HCT116 (cell line): ENCODE measurements at regions not wholly inside any gene's neighbourhood (a gene's known extent, or its start where the extent isn't known, plus 50 kb on each side); places are given as distances from the start of the nearest gene placed in this dataset.

Experiments used
- ATAC-seq: fragments of 200-7000 bp; cut with Tn5 transposase; 2 replicates; pipeline ENCODE4 v1.9.1; 2020; ENCODE audit warnings: mild to moderate bottlenecking, moderate library complexity
- BruUV-seq: library from RNA; stranded (reverse); fragments of 400-500 nt; replicated peaks from 2 replicates; lab custom pipeline; 2021; lab: Mats Ljungman, UMichigan
- CTCF ChIA-PET: fragments of 300-600 bp; sonication (Branson Sonifier 250); formaldehyde crosslinking; loops from one replicate; lab custom pipeline; 2021; ENCODE audit warnings: antibody characterized with exemption; lab: Charles Lee
- POLR2A ChIA-PET: fragments of 300-600, 350-600 bp; sonication (Branson Sonifier 250); formaldehyde crosslinking; loops from one replicate; lab custom pipeline; 2021; ENCODE audit warnings: antibody characterized with exemption; lab: Charles Lee
- RAD21 ChIA-PET, 2 experiments: fragments of 300-600 bp; sonication (Branson Sonifier 250); formaldehyde crosslinking; loops; one replicate each; lab custom pipeline; 2023; ENCODE audit warnings: low total read pairs in 2 of 2; ENCODE audit not compliant: uncharacterized antibody in 2 of 2, unreplicated experiment in 2 of 2, low non-redundant PET in 1 of 2; lab: Charles Lee
- DNase-seq: peaks from one replicate; pipeline ENCODE4 v3.0.0-alpha.2; 2010; ENCODE audit warnings: low read depth, low spot score
- H2AFZ ChIP-seq: fragments of 200-600 bp; shearing (Covaris generic), sonication (generic); 2 replicates; pipeline ENCODE4 v1.6.1; 2017; ENCODE audit warnings: low read depth, mixed run types, mixed read lengths, antibody characterized with exemption, low read length; ENCODE audit not compliant: poor library complexity, severe bottlenecking
- H3K27ac ChIP-seq: 2 replicates; pipeline ENCODE4 v1.5.1; 2012; ENCODE audit warnings: low read depth, low read length
- H3K27me3 ChIP-seq: fragments of 200-600 bp; sonication (generic); 2 replicates; pipeline ENCODE4 v1.6.1; 2016; ENCODE audit warnings: mixed run types, low read length, mixed read lengths; ENCODE audit not compliant: insufficient read depth
- H3K36me3 ChIP-seq, 2 experiments: fragments of 200-500 bp in 1 of 2; fragments of 200-600 bp in 1 of 2; sonication (Bioruptor generic) in 1 of 2; sonication (generic) in 1 of 2; 2 replicates each; pipeline versions ENCODE4 v1.5.1 to v1.6.1; 2014 to 2016; ENCODE audit warnings: low read length in 2 of 2, inconsistent platforms in 1 of 2, mixed read lengths in 1 of 2, mixed run types in 1 of 2; ENCODE audit not compliant: insufficient read depth in 2 of 2, control insufficient read depth in 1 of 2
- H3K4me1 ChIP-seq, 2 experiments: fragments of 200-600 bp in 1 of 2; sonication (generic) in 1 of 2; 2 replicates each; pipeline versions ENCODE4 v1.5.1 to v1.6.1; 2012 to 2017; ENCODE audit warnings: low read length in 2 of 2, inconsistent platforms in 1 of 2, mild to moderate bottlenecking in 1 of 2, mixed read lengths in 1 of 2, mixed run types in 1 of 2, moderate library complexity in 1 of 2; ENCODE audit not compliant: insufficient read depth in 2 of 2, control insufficient read depth in 1 of 2
- H3K4me2 ChIP-seq: fragments of 200-600 bp; sonication (generic); 2 replicates; pipeline ENCODE4 v1.6.1; 2017; ENCODE audit warnings: mixed run types, low read length, mixed read lengths
- H3K4me3 ChIP-seq, 2 experiments: fragments of 200-600 bp in 1 of 2; sonication (generic) in 1 of 2; replicated peaks in 1 of 2; 2 replicates each; pipeline ENCODE4 v1.5.1; 2011 to 2016; ENCODE audit warnings: low read length in 2 of 2, control low read depth in 1 of 2, low read depth in 1 of 2, mild to moderate bottlenecking in 1 of 2, mixed read lengths in 1 of 2, mixed run types in 1 of 2
- H3K79me2 ChIP-seq: fragments of 200-600 bp; sonication (generic); 2 replicates; pipeline ENCODE4 v1.6.1; 2017; ENCODE audit warnings: mild to moderate bottlenecking, mixed run types, low read length, moderate library complexity, mixed read lengths; ENCODE audit not compliant: insufficient read depth
- H3K9ac ChIP-seq: fragments of 200-600 bp; sonication (generic); 2 replicates; pipeline ENCODE4 v1.6.1; 2016; ENCODE audit warnings: low read length, mixed read lengths
- H3K9me2 ChIP-seq: fragments of 200-600 bp; sonication (generic), shearing (Covaris generic); 2 replicates; pipeline ENCODE4 v1.6.1; 2017; ENCODE audit warnings: mixed run types, mild to moderate bottlenecking, moderate library complexity; ENCODE audit not compliant: insufficient read depth
- H3K9me3 ChIP-seq, 2 experiments: fragments of 200-500 bp in 1 of 2; fragments of 200-600 bp in 1 of 2; sonication (Bioruptor generic) in 1 of 2; sonication (generic) in 1 of 2; 2 replicates each; pipeline ENCODE4 v1.6.1; 2014 to 2017; ENCODE audit warnings: low read length in 2 of 2, mixed read lengths in 2 of 2, inconsistent platforms in 1 of 2, low read depth in 1 of 2, mild to moderate bottlenecking in 1 of 2, mixed run types in 1 of 2, moderate library complexity in 1 of 2; ENCODE audit not compliant: control insufficient read depth in 1 of 2, insufficient read depth in 1 of 2
- H4K20me1 ChIP-seq: fragments of 200-600 bp; sonication (generic), shearing (Covaris generic); 2 replicates; pipeline ENCODE4 v1.6.1; 2017; ENCODE audit warnings: mixed run types, mild to moderate bottlenecking, moderate library complexity; ENCODE audit not compliant: insufficient read depth
- CBX3 ChIP-seq: IDR thresholded peaks from 2 replicates; pipeline ENCODE4 v1.6.1; 2012; ENCODE audit warnings: low read depth
- EGR1 ChIP-seq: IDR thresholded peaks from 2 replicates; pipeline ENCODE4 v1.6.1; 2012; ENCODE audit warnings: low read depth
- ELF1 ChIP-seq: IDR thresholded peaks from 2 replicates; pipeline ENCODE4 v1.6.1; 2012; ENCODE audit warnings: low read depth, borderline replicate concordance
- JUND ChIP-seq: IDR thresholded peaks from 2 replicates; pipeline ENCODE4 v1.6.1; 2012
- POLR2A ChIP-seq: IDR thresholded peaks from 2 replicates; pipeline ENCODE4 v1.7.0; 2011; ENCODE audit warnings: borderline replicate concordance; ENCODE audit not compliant: insufficient read depth, insufficient read length; ENCODE audit errors: extremely low read depth
- POLR2AphosphoS5 ChIP-seq: IDR thresholded peaks from 2 replicates; pipeline ENCODE4 v1.6.1; 2011; ENCODE audit warnings: mild to moderate bottlenecking, low read depth, low read length, moderate library complexity
- ZBTB33 ChIP-seq: IDR thresholded peaks from 2 replicates; pipeline ENCODE4 v1.6.1; 2011; ENCODE audit warnings: mild to moderate bottlenecking, low read length, moderate library complexity; ENCODE audit not compliant: insufficient replicate concordance; ENCODE audit errors: extremely low read depth
- ZNF274 ChIP-seq: fragments of 200-500 bp; sonication (Bioruptor generic); IDR thresholded peaks from 2 replicates; pipeline ENCODE4 v1.6.1; 2014; ENCODE audit warnings: mild to moderate bottlenecking, low read depth, low read length, inconsistent platforms
- intact Hi-C: fragments of 100-400 bp; cut with micrococcal nuclease; formaldehyde crosslinking; loops from 2 replicates; pipeline ENCODE4 v1.10.0; 2022
- TF ChIP-seq, protein P1 (sequence below), 3 experiments: fragments of 200-600 bp in 1 of 3; sonication (generic) in 1 of 3; IDR thresholded peaks in 2 of 3; conservative IDR thresholded peaks in 1 of 3; 2 replicates each; pipeline ENCODE4 v1.5.1; 2012 to 2017; ENCODE audit warnings: low read depth in 2 of 3, low read length in 2 of 3, antibody characterized with exemption in 1 of 3, borderline replicate concordance in 1 of 3, control low read depth in 1 of 3, mild to moderate bottlenecking in 1 of 3, mixed read lengths in 1 of 3, mixed run types in 1 of 3, moderate library complexity in 1 of 3; ENCODE audit not compliant: insufficient read depth in 1 of 3

- Histone ChIP-seq H2AFZ (no peak overlapping the region), H3K27ac (no peak overlapping the region), H4K20me1 (no peaks in the 10 kb centered on the region), H3K4me3 (no peak overlapping the region), H3K36me3 (no peaks in the 10 kb centered on the region), H3K9me2 (no peaks in the 10 kb centered on the region), H3K9ac (no peak overlapping the region), H3K27me3 (no peaks in the 10 kb centered on the region), H3K4me1 (no peaks in the 10 kb centered on the region), H3K79me2 (no peaks in the 10 kb centered on the region), H3K4me2 (no peak overlapping the region), H3K9me3 (no peaks in the 10 kb centered on the region)
- intact Hi-C loops = no loop called here
- DNase-seq (no peak), ATAC-seq (no peak)
- no TSS peak for BruUV-seq
- CTCF ChIA-PET = interaction anchor here (0.6 kb wide), 1 partner anchor 21 kb away, joined by 4 read pairs; no protein-coding TSS in a partner anchor
- RAD21 ChIA-PET = no interaction called here
- TF ChIP-seq, protein P1, sequence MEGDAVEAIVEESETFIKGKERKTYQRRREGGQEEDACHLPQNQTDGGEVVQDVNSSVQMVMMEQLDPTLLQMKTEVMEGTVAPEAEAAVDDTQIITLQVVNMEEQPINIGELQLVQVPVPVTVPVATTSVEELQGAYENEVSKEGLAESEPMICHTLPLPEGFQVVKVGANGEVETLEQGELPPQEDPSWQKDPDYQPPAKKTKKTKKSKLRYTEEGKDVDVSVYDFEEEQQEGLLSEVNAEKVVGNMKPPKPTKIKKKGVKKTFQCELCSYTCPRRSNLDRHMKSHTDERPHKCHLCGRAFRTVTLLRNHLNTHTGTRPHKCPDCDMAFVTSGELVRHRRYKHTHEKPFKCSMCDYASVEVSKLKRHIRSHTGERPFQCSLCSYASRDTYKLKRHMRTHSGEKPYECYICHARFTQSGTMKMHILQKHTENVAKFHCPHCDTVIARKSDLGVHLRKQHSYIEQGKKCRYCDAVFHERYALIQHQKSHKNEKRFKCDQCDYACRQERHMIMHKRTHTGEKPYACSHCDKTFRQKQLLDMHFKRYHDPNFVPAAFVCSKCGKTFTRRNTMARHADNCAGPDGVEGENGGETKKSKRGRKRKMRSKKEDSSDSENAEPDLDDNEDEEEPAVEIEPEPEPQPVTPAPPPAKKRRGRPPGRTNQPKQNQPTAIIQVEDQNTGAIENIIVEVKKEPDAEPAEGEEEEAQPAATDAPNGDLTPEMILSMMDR (IDR thresholded peaks at IDR 0.05 in 2 of 3, conservative IDR thresholded peaks at IDR 0.05 in 1 of 3; ENCODE audit: borderline replicate concordance in 1 of 3, insufficient read depth in 1 of 3, low read depth in 2 of 3, low read length in 2 of 3) = no peak
- TF ChIP-seq POLR2AphosphoS5 (no peak), ZBTB33 (no peak), JUND (no peak), EGR1 (no peak), POLR2A (no peak), ELF1 (no peak), ZNF274 (no peak), CBX3 (no peak)
- POLR2A ChIA-PET = no interaction called here
Measured at GRCh38 chr9:7636838-7637467, 162.6 kb downstream of the DMAC1 start.
